ENCODE measurements at regions not wholly inside any gene's neighbourhood (a gene's known extent, or its start where the extent isn't known, plus 50 kb on each side); places are given as distances from the start of the nearest gene placed in this dataset.

GRCh38 chr16:35370617-35371016 is 1911.2 kb downstream of the TP53TG3F start:
- H3K9me3 ChIP-seq (ENCODE audit: control insufficient read depth, insufficient read depth, low read depth, low read length): no peaks in the 10 kb centered on the region
- TF ChIP-seq, protein P1, sequence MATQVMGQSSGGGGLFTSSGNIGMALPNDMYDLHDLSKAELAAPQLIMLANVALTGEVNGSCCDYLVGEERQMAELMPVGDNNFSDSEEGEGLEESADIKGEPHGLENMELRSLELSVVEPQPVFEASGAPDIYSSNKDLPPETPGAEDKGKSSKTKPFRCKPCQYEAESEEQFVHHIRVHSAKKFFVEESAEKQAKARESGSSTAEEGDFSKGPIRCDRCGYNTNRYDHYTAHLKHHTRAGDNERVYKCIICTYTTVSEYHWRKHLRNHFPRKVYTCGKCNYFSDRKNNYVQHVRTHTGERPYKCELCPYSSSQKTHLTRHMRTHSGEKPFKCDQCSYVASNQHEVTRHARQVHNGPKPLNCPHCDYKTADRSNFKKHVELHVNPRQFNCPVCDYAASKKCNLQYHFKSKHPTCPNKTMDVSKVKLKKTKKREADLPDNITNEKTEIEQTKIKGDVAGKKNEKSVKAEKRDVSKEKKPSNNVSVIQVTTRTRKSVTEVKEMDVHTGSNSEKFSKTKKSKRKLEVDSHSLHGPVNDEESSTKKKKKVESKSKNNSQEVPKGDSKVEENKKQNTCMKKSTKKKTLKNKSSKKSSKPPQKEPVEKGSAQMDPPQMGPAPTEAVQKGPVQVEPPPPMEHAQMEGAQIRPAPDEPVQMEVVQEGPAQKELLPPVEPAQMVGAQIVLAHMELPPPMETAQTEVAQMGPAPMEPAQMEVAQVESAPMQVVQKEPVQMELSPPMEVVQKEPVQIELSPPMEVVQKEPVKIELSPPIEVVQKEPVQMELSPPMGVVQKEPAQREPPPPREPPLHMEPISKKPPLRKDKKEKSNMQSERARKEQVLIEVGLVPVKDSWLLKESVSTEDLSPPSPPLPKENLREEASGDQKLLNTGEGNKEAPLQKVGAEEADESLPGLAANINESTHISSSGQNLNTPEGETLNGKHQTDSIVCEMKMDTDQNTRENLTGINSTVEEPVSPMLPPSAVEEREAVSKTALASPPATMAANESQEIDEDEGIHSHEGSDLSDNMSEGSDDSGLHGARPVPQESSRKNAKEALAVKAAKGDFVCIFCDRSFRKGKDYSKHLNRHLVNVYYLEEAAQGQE (IDR thresholded peaks at IDR 0.05; ENCODE audit: insufficient read depth in 1 of 2, low read depth in 2 of 2, low read length in 1 of 2): no peak
- TF ChIP-seq, protein P2, sequence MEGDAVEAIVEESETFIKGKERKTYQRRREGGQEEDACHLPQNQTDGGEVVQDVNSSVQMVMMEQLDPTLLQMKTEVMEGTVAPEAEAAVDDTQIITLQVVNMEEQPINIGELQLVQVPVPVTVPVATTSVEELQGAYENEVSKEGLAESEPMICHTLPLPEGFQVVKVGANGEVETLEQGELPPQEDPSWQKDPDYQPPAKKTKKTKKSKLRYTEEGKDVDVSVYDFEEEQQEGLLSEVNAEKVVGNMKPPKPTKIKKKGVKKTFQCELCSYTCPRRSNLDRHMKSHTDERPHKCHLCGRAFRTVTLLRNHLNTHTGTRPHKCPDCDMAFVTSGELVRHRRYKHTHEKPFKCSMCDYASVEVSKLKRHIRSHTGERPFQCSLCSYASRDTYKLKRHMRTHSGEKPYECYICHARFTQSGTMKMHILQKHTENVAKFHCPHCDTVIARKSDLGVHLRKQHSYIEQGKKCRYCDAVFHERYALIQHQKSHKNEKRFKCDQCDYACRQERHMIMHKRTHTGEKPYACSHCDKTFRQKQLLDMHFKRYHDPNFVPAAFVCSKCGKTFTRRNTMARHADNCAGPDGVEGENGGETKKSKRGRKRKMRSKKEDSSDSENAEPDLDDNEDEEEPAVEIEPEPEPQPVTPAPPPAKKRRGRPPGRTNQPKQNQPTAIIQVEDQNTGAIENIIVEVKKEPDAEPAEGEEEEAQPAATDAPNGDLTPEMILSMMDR (IDR thresholded peaks at IDR 0.05): no peak
- TF ChIP-seq TCF7L2 (IDR thresholded peaks at IDR 0.05; ENCODE audit: low read depth, low read length) (no peak), SIN3A (IDR thresholded peaks at IDR 0.05; ENCODE audit: borderline replicate concordance, insufficient read depth, low read depth, low read length) (no peak), POLR2AphosphoS5 (IDR thresholded peaks at IDR 0.05; ENCODE audit: low read depth, low read length) (no peak)
- intact Hi-C loops (cut with micrococcal nuclease; ENCODE audit: unreplicated experiment) (no loop called here), in situ Hi-C loops (cut with HindIII; ENCODE audit: low pct_unique_long_range_greater_than_20kb, low sequenced_read_pairs) (no loop called here)
- no peak overlapping the region for H3K4me3 ChIP-seq (ENCODE audit: low read depth in 2 of 2, low read length in 2 of 2)
- ATAC-seq (no peak), DNase-seq (ENCODE audit: low read depth, low spot score) (no peak)
- ChIA-PET POLR2A (no interaction called here), CTCF (no interaction called here)
- H3K27me3 ChIP-seq (ENCODE audit: control insufficient read depth, insufficient read depth, low read length): no peaks in the 10 kb centered on the region
- no peaks in the 10 kb centered on the region for H3K36me3 ChIP-seq (ENCODE audit: control insufficient read depth, insufficient read depth, low read length)
- no peaks in the 10 kb centered on the region for H3K4me1 ChIP-seq (ENCODE audit: control insufficient read depth, insufficient read depth, low read length)
- BruUV-seq (replicated peaks): no TSS peak
- no peak overlapping the region for H3K27ac ChIP-seq (ENCODE audit: low read length)

DNA sequence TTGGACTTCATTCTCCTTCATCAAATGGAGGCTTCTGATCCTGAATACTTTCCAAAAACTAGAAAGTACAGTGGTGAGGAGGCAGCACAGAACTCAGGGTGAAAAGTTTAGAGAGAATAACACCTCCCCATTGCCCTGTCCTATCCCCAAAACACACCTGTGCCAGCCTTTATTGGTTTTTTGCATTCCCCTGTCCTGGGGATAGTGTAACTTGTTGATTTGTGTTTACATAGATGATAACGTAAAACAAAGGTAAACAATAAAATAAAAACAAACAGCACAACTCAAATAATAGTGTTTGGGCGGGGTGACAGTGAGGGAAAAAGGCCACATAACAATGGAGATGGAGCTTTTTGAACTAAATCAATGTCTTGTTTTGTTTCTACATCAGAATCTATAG is 1917.7 kb downstream of the TP53TG3F start:
- intact Hi-C loops (cut with micrococcal nuclease; ENCODE audit: unreplicated experiment): no loop called here
- no peak for DNase-seq (ENCODE audit: low read depth, low spot score)
- CTCF ChIA-PET: no interaction called here
- Histone ChIP-seq H3K4me1 (ENCODE audit: control insufficient read depth, insufficient read depth, low read length) (no peaks in the 10 kb centered on the region), H3K36me3 (ENCODE audit: control insufficient read depth, insufficient read depth, low read length) (no peaks in the 10 kb centered on the region), H3K4me3 (ENCODE audit: low read depth in 2 of 2, low read length in 2 of 2) (no peak overlapping the region), H3K9me3 (ENCODE audit: control insufficient read depth, insufficient read depth, low read depth, low read length) (no peaks in the 10 kb centered on the region), H3K27ac (ENCODE audit: low read length) (no peak overlapping the region), H3K27me3 (ENCODE audit: control insufficient read depth, insufficient read depth, low read length) (no peaks in the 10 kb centered on the region)
- TF ChIP-seq, protein P2 (IDR thresholded peaks at IDR 0.05): no peak
- TF ChIP-seq SIN3A (IDR thresholded peaks at IDR 0.05; ENCODE audit: borderline replicate concordance, insufficient read depth, low read depth, low read length) (no peak), POLR2AphosphoS5 (IDR thresholded peaks at IDR 0.05; ENCODE audit: low read depth, low read length) (no peak), TCF7L2 (IDR thresholded peaks at IDR 0.05; ENCODE audit: low read depth, low read length) (no peak)
- TF ChIP-seq, protein P1 (IDR thresholded peaks at IDR 0.05; ENCODE audit: insufficient read depth in 1 of 2, low read depth in 2 of 2, low read length in 1 of 2): no peak
- POLR2A ChIA-PET: no interaction called here
- BruUV-seq (replicated peaks): no TSS peak
- in situ Hi-C loops (cut with HindIII; ENCODE audit: low pct_unique_long_range_greater_than_20kb, low sequenced_read_pairs): no loop called here
- no peak for ATAC-seq

All from Panc1 (cell line).